H9 (cell line): ENCODE measurements at regions not wholly inside any gene's neighbourhood (a gene's known extent, or its start where the extent isn't known, plus 50 kb on each side); places are given as distances from the start of the nearest gene placed in this dataset.

Experiments used
- DNase-seq: peaks from one replicate; pipeline ENCODE4 v3.0.0-alpha.2; 2017
- H2AFZ ChIP-seq: one replicate; pipeline ENCODE4 v1.6.1; 2013; ENCODE audit warnings: mild to moderate bottlenecking, low read length, control low read depth, moderate library complexity
- H2AK5ac ChIP-seq: 2 replicates; pipeline ENCODE4 v1.6.1; 2013; ENCODE audit warnings: low read length, control low read depth, mixed read lengths; ENCODE audit not compliant: insufficient read length
- H2BK120ac ChIP-seq: one replicate; pipeline ENCODE4 v1.6.1; 2013; ENCODE audit warnings: low read depth, mild to moderate bottlenecking, low read length, control low read depth, inconsistent platforms; ENCODE audit not compliant: poor library complexity, severe bottlenecking
- H2BK12ac ChIP-seq: 2 replicates; pipeline ENCODE4 v1.6.1; 2013; ENCODE audit warnings: low read length, control low read depth, mixed read lengths, low read depth; ENCODE audit not compliant: insufficient read length
- H2BK15ac ChIP-seq: 2 replicates; pipeline ENCODE4 v1.6.1; 2013; ENCODE audit warnings: low read depth, low read length, control low read depth
- H2BK20ac ChIP-seq: one replicate; pipeline ENCODE4 v1.6.1; 2013; ENCODE audit warnings: low read depth, mild to moderate bottlenecking, low read length, control low read depth, inconsistent platforms; ENCODE audit not compliant: poor library complexity, severe bottlenecking
- H2BK5ac ChIP-seq: 2 replicates; pipeline ENCODE4 v1.6.1; 2013; ENCODE audit warnings: low read length, control low read depth, mixed read lengths; ENCODE audit not compliant: insufficient read length
- H3K14ac ChIP-seq: 2 replicates; pipeline ENCODE4 v1.6.1; 2013; ENCODE audit warnings: low read length, control low read depth; ENCODE audit not compliant: insufficient read depth
- H3K18ac ChIP-seq: 2 replicates; pipeline ENCODE4 v1.6.1; 2013; ENCODE audit warnings: low read depth, mild to moderate bottlenecking, mixed read lengths, low read length, control low read depth; ENCODE audit not compliant: insufficient read length
- H3K23ac ChIP-seq: 2 replicates; pipeline ENCODE4 v1.6.1; 2013; ENCODE audit warnings: low read length, control low read depth, mixed read lengths, low read depth; ENCODE audit not compliant: insufficient read length
- H3K23me2 ChIP-seq: 2 replicates; pipeline ENCODE4 v1.6.1; 2013; ENCODE audit warnings: low read depth, mild to moderate bottlenecking, mixed read lengths, low read length, control low read depth; ENCODE audit not compliant: insufficient read length, poor library complexity, severe bottlenecking
- H3K27ac ChIP-seq: 2 replicates; pipeline ENCODE4 v1.5.1; 2013; ENCODE audit warnings: low read length, control low read depth, mixed read lengths, low read depth; ENCODE audit not compliant: insufficient read length
- H3K27me3 ChIP-seq: 2 replicates; pipeline ENCODE4 v1.6.1; 2013; ENCODE audit warnings: low read length, control low read depth, inconsistent platforms; ENCODE audit not compliant: insufficient read depth
- H3K4ac ChIP-seq: 2 replicates; pipeline ENCODE4 v1.6.1; 2013; ENCODE audit warnings: low read depth, mild to moderate bottlenecking, control low read depth, inconsistent platforms, low read length, moderate library complexity
- H3K4me1 ChIP-seq: 2 replicates; pipeline ENCODE4 v1.6.1; 2013; ENCODE audit warnings: low read length, control low read depth, inconsistent platforms; ENCODE audit not compliant: insufficient read depth
- H3K4me2 ChIP-seq: 2 replicates; pipeline ENCODE4 v1.6.1; 2013; ENCODE audit warnings: low read length, control low read depth, mixed read lengths; ENCODE audit not compliant: insufficient read length, insufficient read depth
- H3K56ac ChIP-seq: 2 replicates; pipeline ENCODE4 v1.6.1; 2013; ENCODE audit warnings: low read depth, mild to moderate bottlenecking, mixed read lengths, low read length, control low read depth; ENCODE audit not compliant: insufficient read length
- H3K79me1 ChIP-seq: 2 replicates; pipeline ENCODE4 v1.6.1; 2013; ENCODE audit warnings: low read depth, mild to moderate bottlenecking, moderate library complexity, low read length, control low read depth, inconsistent platforms; ENCODE audit not compliant: insufficient read depth, poor library complexity, severe bottlenecking
- H3K79me2 ChIP-seq: 2 replicates; pipeline ENCODE4 v1.6.1; 2013; ENCODE audit warnings: low read length, control low read depth, inconsistent platforms; ENCODE audit not compliant: insufficient read depth
- H3K9ac ChIP-seq: 2 replicates; pipeline ENCODE4 v1.6.1; 2013; ENCODE audit warnings: low read length, control low read depth, mixed read lengths; ENCODE audit not compliant: insufficient read length; ENCODE audit errors: extremely low read depth
- H3K9me3 ChIP-seq: one replicate; pipeline ENCODE4 v1.6.1; 2013; ENCODE audit warnings: low read depth, low read length, inconsistent platforms; ENCODE audit not compliant: control insufficient read depth
- H3T11ph ChIP-seq: one replicate; pipeline ENCODE4 v1.6.1; 2013; ENCODE audit warnings: mild to moderate bottlenecking, low read length, control low read depth, inconsistent platforms
- H4K20me1 ChIP-seq: one replicate; pipeline ENCODE4 v1.6.1; 2013; ENCODE audit not compliant: control insufficient read depth, insufficient read length, insufficient read depth
- H4K5ac ChIP-seq: 2 replicates; pipeline ENCODE4 v1.6.1; 2013; ENCODE audit warnings: low read depth, mild to moderate bottlenecking, mixed read lengths, low read length, control low read depth; ENCODE audit not compliant: insufficient read length
- H4K8ac ChIP-seq: replicated peaks from 2 replicates; pipeline ENCODE4 v1.6.1; 2013; ENCODE audit warnings: low read length, control low read depth, mixed read lengths, low read depth; ENCODE audit not compliant: insufficient read length
- H4K91ac ChIP-seq: 2 replicates; pipeline ENCODE4 v1.6.1; 2013; ENCODE audit warnings: low read depth, mild to moderate bottlenecking, moderate library complexity, mixed read lengths, low read length, control low read depth; ENCODE audit not compliant: insufficient read length
- H3K27ac Mint-ChIP-seq, 3 experiments: 2 replicates in 2 of 3; 3 replicates in 1 of 3; pipeline ENCODE4 v1.8.0; 2020 to 2021; ENCODE audit warnings: mixed read lengths in 3 of 3, mild to moderate bottlenecking in 1 of 3, moderate library complexity in 1 of 3
- H3K27me3 Mint-ChIP-seq: 2 replicates; pipeline ENCODE4 v1.8.0; 2021; ENCODE audit warnings: low read depth, mild to moderate bottlenecking, moderate library complexity, mixed read lengths
- H3K36me3 Mint-ChIP-seq, 3 experiments: 2 replicates in 2 of 3; 3 replicates in 1 of 3; pipeline ENCODE4 v1.8.0; 2020 to 2021; ENCODE audit warnings: low read depth in 3 of 3, mixed read lengths in 3 of 3; ENCODE audit not compliant: insufficient read depth in 1 of 3
- H3K4me1 Mint-ChIP-seq, 2 experiments: 2 replicates each; pipeline ENCODE4 v1.8.0; 2020; ENCODE audit warnings: mixed read lengths in 2 of 2
- H3K4me3 Mint-ChIP-seq, 2 experiments: 2 replicates in 1 of 2; 3 replicates in 1 of 2; pipeline ENCODE4 v1.8.0; 2020 to 2021; ENCODE audit warnings: mild to moderate bottlenecking in 2 of 2, mixed read lengths in 2 of 2, moderate library complexity in 1 of 2
- H3K9me3 Mint-ChIP-seq, 2 experiments: 2 replicates in 1 of 2; 3 replicates in 1 of 2; pipeline ENCODE4 v1.8.0; 2020; ENCODE audit warnings: mild to moderate bottlenecking in 2 of 2, mixed read lengths in 2 of 2, moderate library complexity in 1 of 2
- CTCF ChIP-seq: fragments of 200-600 bp; sonication (generic); conservative IDR thresholded peaks from 3 replicates; pipeline ENCODE4 v1.8.0; 2021; ENCODE audit warnings: antibody characterized with exemption, mild to moderate bottlenecking
- WGBS: extraction: QIAGEN DNeasy Blood & Tissue Kit; methylation state at CpG from one replicate; pipeline ENCODE4 v1.1.7; 2013; ENCODE audit warnings: missing lambda C conversion rate, low lambda C conversion rate, mixed read lengths; ENCODE audit not compliant: insufficient read length; ENCODE audit errors: extremely low coverage; 5-methylcytosine and 5-hydroxymethylcytosine counted together

- Histone ChIP-seq H4K20me1 (no peaks in the 10 kb centered on the region), H2BK120ac (no peak overlapping the region), H3K27me3 (no peaks in the 10 kb centered on the region), H4K5ac (no peak overlapping the region), H3K9ac (no peak overlapping the region), H3K27ac (no peak overlapping the region), H3K23me2 (no peaks in the 10 kb centered on the region), H4K8ac (no peak overlapping the region), H2BK20ac (no peak overlapping the region), H3K79me1 (no peaks in the 10 kb centered on the region), H3K79me2 (no peaks in the 10 kb centered on the region), H3K14ac (no peak overlapping the region), H3K9me3 (no peaks in the 10 kb centered on the region), H3K4me1 (peaks cover 9% of the 10 kb centered on the region; the same call in 1 of the 2 replicates), H3T11ph (no peak overlapping the region), H2BK15ac (no peak overlapping the region), H3K18ac (no peak overlapping the region), H2BK5ac (no peak overlapping the region), H3K23ac (no peak overlapping the region), H3K4ac (no peak overlapping the region), H2BK12ac (no peak overlapping the region), H2AK5ac (no peak overlapping the region), H3K4me2 (no peak overlapping the region), H4K91ac (no peak overlapping the region), H3K56ac (no peak overlapping the region), H2AFZ (no peak overlapping the region)
- Mint-ChIP-seq H3K4me1 (peaks cover 26 to 32% of the 10 kb centered on the region in 2 experiments), H3K9me3 (no peaks in the 10 kb centered on the region), H3K36me3 (no peaks in the 10 kb centered on the region), H3K27me3 (peaks cover 4% of the 10 kb centered on the region), H3K4me3 (no peak overlapping the region), H3K27ac (no peak overlapping the region)
- no CpG with 5 or more reads among the region's 7 CpGs for WGBS
- TF ChIP-seq CTCF: no peak
- no peak for DNase-seq
These were observed 115.4 kb downstream of the SALL1 start for GRCh38 chr16:51035711-51036110.
